Esophagus muscularis mucosa (tissue), 4 donors: ENCODE measurements at regions not wholly inside any gene's neighbourhood (a gene's known extent, or its start where the extent isn't known, plus 50 kb on each side); places are given as distances from the start of the nearest gene placed in this dataset.

Source experiments
- EP300 ChIP-seq: sonication (generic); formaldehyde crosslinking; IDR thresholded peaks from one replicate; pipeline ENCODE4 v1.6.1; 2017; ENCODE audit warnings: antibody characterized with exemption
- POLR2A ChIP-seq: fragments of 450-650 bp; IDR thresholded peaks from one replicate; pipeline ENCODE4 v1.6.1; 2017; ENCODE audit warnings: antibody characterized with exemption, moderate library complexity, mild to moderate bottlenecking, low read depth
- POLR2AphosphoS5 ChIP-seq, 2 donors: sonication (generic); formaldehyde crosslinking; IDR thresholded peaks; one replicate each; pipeline ENCODE4 v1.6.1; 2017; ENCODE audit warnings: antibody characterized with exemption in 2 of 2
- TF ChIP-seq, protein P1 (sequence below), 3 experiments: fragments of 200-600 bp in 2 of 3; fragments of 450-650 bp in 1 of 3; sonication (generic) in 2 of 3; IDR thresholded peaks; one replicate each; pipeline ENCODE4 v1.5.1; 2017 to 2019; ENCODE audit warnings: antibody characterized with exemption in 3 of 3, mild to moderate bottlenecking in 2 of 3, moderate library complexity in 1 of 3

DNA sequence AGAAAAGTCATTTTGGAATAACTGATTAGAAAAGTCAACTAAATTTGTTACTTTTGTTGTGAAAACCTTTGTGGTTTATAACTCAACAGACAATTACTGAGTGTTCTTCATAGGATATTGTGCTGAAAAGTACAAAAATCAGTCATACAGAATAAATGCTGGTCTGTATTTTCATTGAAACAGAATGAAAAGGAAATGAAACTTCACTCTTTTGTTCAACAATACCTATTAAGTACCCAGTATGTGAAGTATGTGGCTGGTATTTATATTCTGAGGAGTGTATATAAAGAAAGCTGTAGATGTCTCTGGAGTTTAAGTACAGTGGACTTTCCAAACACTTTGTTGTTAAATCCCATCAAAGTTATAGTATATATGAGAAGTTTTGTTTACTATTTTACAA, 828.4 kb upstream of the ATXN8OS start:
- TF ChIP-seq POLR2A (no peak), EP300 (no peak), POLR2AphosphoS5 (IDR thresholded peaks at IDR 0.05) (no peak)
- TF ChIP-seq, protein P1, sequence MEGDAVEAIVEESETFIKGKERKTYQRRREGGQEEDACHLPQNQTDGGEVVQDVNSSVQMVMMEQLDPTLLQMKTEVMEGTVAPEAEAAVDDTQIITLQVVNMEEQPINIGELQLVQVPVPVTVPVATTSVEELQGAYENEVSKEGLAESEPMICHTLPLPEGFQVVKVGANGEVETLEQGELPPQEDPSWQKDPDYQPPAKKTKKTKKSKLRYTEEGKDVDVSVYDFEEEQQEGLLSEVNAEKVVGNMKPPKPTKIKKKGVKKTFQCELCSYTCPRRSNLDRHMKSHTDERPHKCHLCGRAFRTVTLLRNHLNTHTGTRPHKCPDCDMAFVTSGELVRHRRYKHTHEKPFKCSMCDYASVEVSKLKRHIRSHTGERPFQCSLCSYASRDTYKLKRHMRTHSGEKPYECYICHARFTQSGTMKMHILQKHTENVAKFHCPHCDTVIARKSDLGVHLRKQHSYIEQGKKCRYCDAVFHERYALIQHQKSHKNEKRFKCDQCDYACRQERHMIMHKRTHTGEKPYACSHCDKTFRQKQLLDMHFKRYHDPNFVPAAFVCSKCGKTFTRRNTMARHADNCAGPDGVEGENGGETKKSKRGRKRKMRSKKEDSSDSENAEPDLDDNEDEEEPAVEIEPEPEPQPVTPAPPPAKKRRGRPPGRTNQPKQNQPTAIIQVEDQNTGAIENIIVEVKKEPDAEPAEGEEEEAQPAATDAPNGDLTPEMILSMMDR (IDR thresholded peaks at IDR 0.05) = no peak
